OCI-LY7 (cell line): ENCODE measurements at regions not wholly inside any gene's neighbourhood (a gene's known extent, or its start where the extent isn't known, plus 50 kb on each side); places are given as distances from the start of the nearest gene placed in this dataset.

ENCODE experiments used
- BruUV-seq: library from RNA; stranded (reverse); fragments of 400-500 nt; replicated peaks from 2 replicates; lab custom pipeline; 2021; lab: Mats Ljungman, UMichigan
- CTCF ChIA-PET: fragments of 300-600 bp; sonication (Branson Sonifier 250); formaldehyde crosslinking; loops from one replicate; lab custom pipeline; 2022; ENCODE audit warnings: antibody characterized with exemption; ENCODE audit not compliant: unreplicated experiment; lab: Charles Lee
- POLR2A ChIA-PET: fragments of 300-600 bp; sonication (Branson Sonifier 250); formaldehyde crosslinking; loops from one replicate; lab custom pipeline; 2022; ENCODE audit warnings: antibody characterized with exemption; lab: Charles Lee
- DNase-seq: peaks from one replicate; pipeline ENCODE4 v3.0.0-alpha.2; 2015; ENCODE audit warnings: low spot score
- H2AFZ ChIP-seq: fragments of 200-600 bp; sonication (generic), shearing (Covaris generic); 2 replicates; pipeline ENCODE4 v1.6.1; 2014; ENCODE audit warnings: mild to moderate bottlenecking, antibody characterized with exemption, low read length, moderate library complexity
- H3K27ac ChIP-seq: fragments of 200-600 bp; sonication (generic); 2 replicates; pipeline ENCODE4 v1.5.1; 2014; ENCODE audit warnings: mixed run types, low read depth, mild to moderate bottlenecking, moderate library complexity, low read length, inconsistent platforms; ENCODE audit not compliant: poor library complexity, severe bottlenecking
- H3K36me3 ChIP-seq: fragments of 200-600 bp; sonication (generic); 2 replicates; pipeline ENCODE4 v1.6.1; 2014; ENCODE audit warnings: mild to moderate bottlenecking, antibody characterized with exemption, low read length, moderate library complexity, mixed read lengths; ENCODE audit not compliant: insufficient read depth
- H3K4me1 ChIP-seq: fragments of 200-600 bp; sonication (generic); 2 replicates; pipeline ENCODE4 v1.5.1; 2014; ENCODE audit warnings: mild to moderate bottlenecking, low read length; ENCODE audit not compliant: insufficient read depth, poor library complexity, severe bottlenecking
- H3K4me2 ChIP-seq: fragments of 200-600 bp; sonication (generic); 2 replicates; pipeline ENCODE4 v1.6.1; 2014; ENCODE audit warnings: mild to moderate bottlenecking, low read length
- H3K4me3 ChIP-seq: fragments of 200-600 bp; sonication (generic); 2 replicates; pipeline ENCODE4 v1.5.1; 2014; ENCODE audit warnings: mild to moderate bottlenecking, low read depth, low read length; ENCODE audit not compliant: poor library complexity, severe bottlenecking
- H3K79me2 ChIP-seq: fragments of 200-600 bp; sonication (generic); 2 replicates; pipeline ENCODE4 v1.6.1; 2016; ENCODE audit warnings: low read depth, mild to moderate bottlenecking, low read length, moderate library complexity, mixed read lengths; ENCODE audit not compliant: insufficient read depth
- H3K9me2 ChIP-seq: fragments of 200-600 bp; sonication (generic); 2 replicates; pipeline ENCODE4 v1.6.1; 2016; ENCODE audit warnings: mild to moderate bottlenecking, low read length, mixed read lengths; ENCODE audit not compliant: insufficient read depth
- H3K9me3 ChIP-seq: fragments of 200-600 bp; sonication (generic); 2 replicates; pipeline ENCODE4 v1.6.1; 2014; ENCODE audit warnings: mild to moderate bottlenecking, mixed run types, low read length, mixed read lengths
- H4K20me1 ChIP-seq: fragments of 200-600 bp; sonication (generic); 2 replicates; pipeline ENCODE4 v1.6.1; 2014; ENCODE audit warnings: mild to moderate bottlenecking, antibody characterized with exemption, low read length, moderate library complexity, mixed read lengths; ENCODE audit not compliant: insufficient read depth
- CTCF ChIP-seq: fragments of 200-600 bp; sonication (generic); conservative IDR thresholded peaks from 2 replicates; pipeline ENCODE4 v1.5.1; 2014; ENCODE audit warnings: mild to moderate bottlenecking, antibody characterized with exemption, low read length, moderate library complexity, mixed read lengths
- EZH2phosphoT487 ChIP-seq: fragments of 200-600 bp; sonication (generic); IDR thresholded peaks from 2 replicates; pipeline ENCODE4 v1.6.1; 2018; ENCODE audit warnings: low read depth, borderline replicate concordance, mild to moderate bottlenecking, mixed run types, antibody characterized with exemption, low read length, moderate library complexity, mixed read lengths
- intact Hi-C: fragments of 100-400 bp; cut with micrococcal nuclease; formaldehyde crosslinking; loops from one replicate; pipeline ENCODE4 v1.10.0; 2022; ENCODE audit not compliant: unreplicated experiment

DNA sequence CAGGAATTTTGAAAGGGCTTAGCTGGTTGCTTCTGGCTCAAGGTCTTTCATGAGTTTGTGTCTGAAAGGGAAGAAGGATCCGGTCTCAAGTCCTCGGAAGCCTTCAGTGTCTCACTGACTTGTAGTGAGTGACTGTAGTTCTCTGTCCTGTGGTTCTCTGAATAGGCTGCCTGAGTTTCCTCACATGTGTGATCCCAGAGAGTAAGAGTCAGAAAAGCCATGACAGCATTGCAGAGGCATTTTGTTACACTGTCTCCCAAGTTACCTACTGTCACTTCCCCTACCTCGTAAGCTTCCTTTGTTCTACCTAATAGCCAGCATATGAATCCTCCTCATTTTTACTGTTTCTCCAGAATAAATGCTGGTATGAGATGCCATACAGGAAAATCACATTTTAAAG lies 709.1 kb upstream of the CHAC2 start:
- no peaks in the 10 kb centered on the region for H3K79me2 ChIP-seq
- ChIA-PET CTCF (no interaction called here), POLR2A (no interaction called here)
- H3K4me1 ChIP-seq, result no peaks in the 10 kb centered on the region
- no peak overlapping the region for H2AFZ ChIP-seq
- H3K36me3 ChIP-seq, result no peaks in the 10 kb centered on the region
- H3K27ac ChIP-seq, result no peak overlapping the region
- no peaks in the 10 kb centered on the region for H3K9me2 ChIP-seq
- DNase-seq, result no peak
- H3K9me3 ChIP-seq, result no peaks in the 10 kb centered on the region
- intact Hi-C loops, result no loop called here
- H3K4me3 ChIP-seq, result no peak overlapping the region
- H4K20me1 ChIP-seq, result no peaks in the 10 kb centered on the region
- no TSS peak for BruUV-seq
- H3K4me2 ChIP-seq, result no peak overlapping the region
- no peak for TF ChIP-seq EZH2phosphoT487
- TF ChIP-seq CTCF, result no peak

DNA sequence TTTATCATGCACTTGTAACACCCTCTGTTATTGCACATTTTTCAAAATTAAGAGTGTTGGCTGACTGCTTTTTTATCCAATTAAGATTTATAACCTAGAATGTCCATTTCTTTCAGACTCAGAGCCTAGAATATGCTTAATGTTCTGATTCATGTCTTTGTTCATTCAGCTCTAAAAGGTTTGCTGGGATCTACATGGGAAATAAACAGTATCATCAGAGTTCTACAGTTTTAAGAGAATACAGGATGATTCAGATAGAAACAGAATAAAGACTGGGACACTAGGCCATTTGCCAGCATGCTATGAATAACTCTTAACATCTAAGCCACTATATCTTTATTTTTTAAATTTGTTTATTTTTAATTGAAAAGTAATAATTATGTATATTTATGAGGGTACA lies 713.7 kb upstream of the CHAC2 start:
- POLR2A ChIA-PET, result no interaction called here
- no peaks in the 10 kb centered on the region for H3K9me2 ChIP-seq
- no peak overlapping the region for H2AFZ ChIP-seq
- no peaks in the 10 kb centered on the region for H3K9me3 ChIP-seq
- H3K4me3 ChIP-seq, result no peak overlapping the region
- CTCF ChIA-PET, result no interaction called here
- TF ChIP-seq CTCF, result no peak
- no peak for TF ChIP-seq EZH2phosphoT487
- H3K79me2 ChIP-seq, result no peaks in the 10 kb centered on the region
- intact Hi-C loops, result no loop called here
- H3K36me3 ChIP-seq, result no peaks in the 10 kb centered on the region
- H4K20me1 ChIP-seq, result no peaks in the 10 kb centered on the region
- H3K4me2 ChIP-seq, result no peak overlapping the region
- no peak overlapping the region for H3K27ac ChIP-seq
- DNase-seq, result no peak
- H3K4me1 ChIP-seq, result no peaks in the 10 kb centered on the region
- no TSS peak for BruUV-seq

DNA sequence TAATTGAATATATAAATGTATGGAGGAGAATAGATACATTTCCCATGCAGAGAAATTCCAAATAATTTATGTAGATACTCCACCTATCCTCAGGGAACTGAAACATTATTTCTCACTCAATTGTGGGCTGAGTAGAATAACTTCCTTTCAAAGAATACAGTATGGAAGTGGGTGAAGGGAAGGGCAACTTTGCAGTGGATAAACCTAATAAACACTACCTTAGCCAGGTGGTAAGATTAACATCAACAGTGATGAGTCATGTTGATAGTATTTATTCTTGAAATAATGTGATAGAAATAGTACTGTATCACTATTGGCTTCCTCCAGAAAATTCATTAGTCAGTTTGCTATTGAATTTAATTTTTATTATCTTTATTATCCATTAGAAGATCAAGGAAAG lies 716.4 kb upstream of the CHAC2 start:
- Histone ChIP-seq H3K9me3 (no peaks in the 10 kb centered on the region), H3K79me2 (no peaks in the 10 kb centered on the region), H2AFZ (no peak overlapping the region), H3K9me2 (no peaks in the 10 kb centered on the region), H3K4me3 (no peak overlapping the region), H4K20me1 (no peaks in the 10 kb centered on the region), H3K4me2 (no peak overlapping the region), H3K4me1 (no peaks in the 10 kb centered on the region), H3K27ac (no peak overlapping the region), H3K36me3 (no peaks in the 10 kb centered on the region)
- intact Hi-C loops, result no loop called here
- TF ChIP-seq CTCF, result no peak
- BruUV-seq, result no TSS peak
- ChIA-PET CTCF (no interaction called here), POLR2A (no interaction called here)
- DNase-seq, result no peak
